Peyer's patch (tissue), 4 donors: ENCODE measurements at regions not wholly inside any gene's neighbourhood (a gene's known extent, or its start where the extent isn't known, plus 50 kb on each side); places are given as distances from the start of the nearest gene placed in this dataset.

Experiments
- DNase-seq, 3 donors: peaks; one replicate each; pipeline ENCODE4 v3.0.0-alpha.2; 2017 to 2019
- H3K27ac ChIP-seq, 4 donors: fragments of 200-600 bp; sonication (generic); one replicate each; pipeline ENCODE4 v1.5.1; 2016 to 2019
- H3K27me3 ChIP-seq, 2 donors: fragments of 200-600 bp; sonication (generic); one replicate each; pipeline ENCODE4 v1.5.1; 2019
- H3K36me3 ChIP-seq, 3 donors: fragments of 200-600 bp; sonication (generic); one replicate each; pipeline ENCODE4 v1.5.1; 2016 to 2019
- H3K4me1 ChIP-seq, 4 donors: fragments of 200-600 bp; sonication (generic); one replicate each; pipeline ENCODE4 v1.5.1; 2016 to 2019
- H3K4me3 ChIP-seq, 4 donors: fragments of 200-600 bp; sonication (generic); 1 replicate in 3 of 4; 2 replicates in 1 of 4; pipeline ENCODE4 v1.5.1; 2016 to 2019; ENCODE audit warnings: mild to moderate bottlenecking in 1 of 4
- H3K9me3 ChIP-seq, 4 donors: fragments of 200-600 bp; sonication (generic); one replicate each; pipeline ENCODE4 v1.5.1; 2016 to 2019; ENCODE audit warnings: mild to moderate bottlenecking in 1 of 4
- CTCF ChIP-seq, 6 experiments: fragments of 450-650 bp in 4 of 6; fragments of 200-600 bp in 2 of 6; sonication (generic) in 1 of 6; IDR thresholded peaks; one replicate each; pipeline ENCODE4 v1.5.1; 2017 to 2019; ENCODE audit warnings: antibody characterized with exemption in 6 of 6, mild to moderate bottlenecking in 3 of 6, moderate library complexity in 1 of 6
- POLR2A ChIP-seq, 2 donors: fragments of 450-650 bp; IDR thresholded peaks; one replicate each; pipeline ENCODE4 v1.5.1; 2017; ENCODE audit warnings: antibody characterized with exemption in 2 of 2, mild to moderate bottlenecking in 2 of 2, moderate library complexity in 2 of 2

GRCh38 chr6:92762443-92763273, 656.7 kb downstream of the EPHA7 start:
- no peak for DNase-seq
- H3K9me3 ChIP-seq = no peaks in the 10 kb centered on the region
- no peaks in the 10 kb centered on the region for H3K4me1 ChIP-seq
- no peaks in the 10 kb centered on the region for H3K36me3 ChIP-seq
- H3K27ac ChIP-seq = no peak overlapping the region
- TF ChIP-seq CTCF (IDR thresholded peaks at IDR 0.05) (no peak), POLR2A (IDR thresholded peaks at IDR 0.05) (no peak)
- no peak overlapping the region for H3K4me3 ChIP-seq
- no peaks in the 10 kb centered on the region for H3K27me3 ChIP-seq

DNA sequence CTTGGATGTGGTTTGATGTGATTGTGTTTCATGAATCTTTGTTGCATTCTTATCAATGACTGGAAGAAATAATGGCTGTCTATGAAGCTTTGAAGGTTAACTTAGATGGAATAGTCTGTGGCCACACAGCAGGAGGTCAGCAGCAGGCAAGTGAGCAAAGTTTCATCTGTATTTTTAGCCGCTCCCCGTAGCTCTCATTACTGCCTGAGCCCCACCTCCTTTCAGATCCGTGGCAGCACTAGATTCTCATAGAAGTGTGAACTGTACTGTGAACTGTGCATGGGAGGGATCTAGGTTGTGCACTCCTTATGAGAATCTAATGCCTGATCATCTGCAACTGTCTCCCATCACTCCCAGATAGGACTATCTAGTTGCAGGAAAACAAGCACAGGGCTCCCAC, 660.2 kb downstream of the EPHA7 start:
- no peaks in the 10 kb centered on the region for H3K4me1 ChIP-seq
- no peak for DNase-seq
- H3K9me3 ChIP-seq = no peaks in the 10 kb centered on the region
- H3K36me3 ChIP-seq = no peaks in the 10 kb centered on the region
- H3K4me3 ChIP-seq = no peak overlapping the region
- no peak overlapping the region for H3K27ac ChIP-seq
- H3K27me3 ChIP-seq = no peaks in the 10 kb centered on the region
- no peak for TF ChIP-seq POLR2A (IDR thresholded peaks at IDR 0.05)

GRCh38 chr6:92757925-92758324, 661.4 kb downstream of the EPHA7 start:
- DNase-seq = no peak
- no peaks in the 10 kb centered on the region for H3K27me3 ChIP-seq
- H3K4me3 ChIP-seq = no peak overlapping the region
- no peaks in the 10 kb centered on the region for H3K4me1 ChIP-seq
- H3K9me3 ChIP-seq = no peaks in the 10 kb centered on the region
- H3K27ac ChIP-seq = no peak overlapping the region
- H3K36me3 ChIP-seq = no peaks in the 10 kb centered on the region
- TF ChIP-seq POLR2A (IDR thresholded peaks at IDR 0.05) (no peak), CTCF (IDR thresholded peaks at IDR 0.05) (no peak)

DNA sequence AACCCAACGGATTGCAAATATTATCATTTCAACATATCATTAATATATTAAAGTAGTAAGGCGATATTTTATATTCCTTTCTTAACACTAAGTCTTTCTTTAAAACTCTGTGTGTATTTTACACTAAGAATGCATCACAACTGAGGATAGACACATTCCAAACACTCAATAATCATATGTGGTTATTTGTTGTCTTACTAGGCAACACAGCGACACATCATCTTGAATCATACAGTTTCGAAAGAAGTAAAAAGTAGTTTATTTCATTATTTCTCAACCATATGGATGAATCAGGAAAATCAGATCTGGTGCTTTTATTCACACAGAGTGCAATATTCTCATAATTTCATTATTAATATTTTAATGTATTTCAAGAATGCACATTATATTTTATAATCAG, 662.4 kb downstream of the EPHA7 start:
- H3K27me3 ChIP-seq = no peaks in the 10 kb centered on the region
- no peaks in the 10 kb centered on the region for H3K9me3 ChIP-seq
- DNase-seq = no peak
- TF ChIP-seq CTCF (IDR thresholded peaks at IDR 0.05) = no peak
- no peak overlapping the region for H3K4me3 ChIP-seq
- no peaks in the 10 kb centered on the region for H3K4me1 ChIP-seq
- H3K27ac ChIP-seq = no peak overlapping the region
- no peaks in the 10 kb centered on the region for H3K36me3 ChIP-seq

DNA sequence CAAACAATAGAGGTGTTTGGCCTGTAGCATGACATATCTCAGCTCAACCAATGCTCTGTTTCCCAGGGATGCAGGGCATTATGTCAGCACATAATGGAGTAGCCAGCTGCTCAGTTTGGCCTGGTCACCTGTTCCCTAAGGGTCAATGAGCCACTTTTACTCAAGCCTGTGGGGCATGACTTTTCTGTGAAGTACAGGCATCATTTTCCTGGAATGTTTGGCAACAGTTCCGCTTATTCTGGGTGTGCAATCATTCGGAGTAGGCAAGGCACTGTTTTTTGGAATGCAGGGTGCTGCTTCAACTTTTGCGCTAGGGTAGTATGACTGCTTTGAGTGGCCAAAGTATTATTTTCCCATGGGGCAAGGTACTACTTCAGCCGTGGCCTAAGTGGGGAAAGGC, 665.4 kb downstream of the EPHA7 start:
- no peak overlapping the region for H3K27ac ChIP-seq
- no peaks in the 10 kb centered on the region for H3K4me1 ChIP-seq
- TF ChIP-seq CTCF (IDR thresholded peaks at IDR 0.05) (no peak), POLR2A (IDR thresholded peaks at IDR 0.05) (no peak)
- no peaks in the 10 kb centered on the region for H3K27me3 ChIP-seq
- H3K36me3 ChIP-seq = no peaks in the 10 kb centered on the region
- no peak for DNase-seq
- H3K4me3 ChIP-seq = no peak overlapping the region
- H3K9me3 ChIP-seq = no peaks in the 10 kb centered on the region

GRCh38 chr6:92752114-92752513, 667.2 kb downstream of the EPHA7 start:
- no peaks in the 10 kb centered on the region for H3K27me3 ChIP-seq
- no peak for TF ChIP-seq CTCF (IDR thresholded peaks at IDR 0.05)
- no peak for TF ChIP-seq POLR2A (IDR thresholded peaks at IDR 0.05)
- no peak overlapping the region for H3K4me3 ChIP-seq
- no peak overlapping the region for H3K27ac ChIP-seq
- H3K36me3 ChIP-seq = no peaks in the 10 kb centered on the region
- H3K9me3 ChIP-seq = no peaks in the 10 kb centered on the region
- DNase-seq = no peak
- H3K4me1 ChIP-seq = no peaks in the 10 kb centered on the region
